ENCODE measurements at regions not wholly inside any gene's neighbourhood (a gene's known extent, or its start where the extent isn't known, plus 50 kb on each side); places are given as distances from the start of the nearest gene placed in this dataset.

DNA sequence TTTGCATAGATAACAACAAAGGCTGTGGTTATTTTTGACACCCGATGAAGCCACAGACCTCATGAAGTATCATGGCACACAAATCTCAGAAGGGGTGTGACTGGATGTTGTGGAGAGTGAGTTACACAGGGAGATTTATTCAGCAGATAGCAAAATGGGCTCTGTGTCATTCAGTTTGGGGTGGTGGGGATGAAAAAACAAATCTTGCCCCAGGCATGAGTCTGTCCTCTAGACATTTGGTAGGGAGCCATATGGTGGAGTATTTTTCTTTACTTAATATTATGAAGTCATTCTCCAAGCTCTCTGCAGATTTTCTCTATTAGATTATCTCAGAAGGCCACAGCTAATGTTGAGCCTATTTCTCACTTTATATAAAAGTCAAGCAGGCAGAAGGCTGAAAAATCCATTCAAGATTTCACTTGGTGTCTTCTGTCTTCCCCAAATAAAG, 277.1 kb upstream of the TENM3 start:
- Histone ChIP-seq H3K4me3 (ENCODE audit: low read depth, low read length) (no peak overlapping the region), H3K4me1 (no peaks in the 10 kb centered on the region), H3K36me3 (ENCODE audit: control insufficient read depth, insufficient read depth, low read length) (no peaks in the 10 kb centered on the region), H3K9me3 (no peaks in the 10 kb centered on the region), H3K27me3 (replicated peaks; ENCODE audit: control insufficient read depth, insufficient read depth, low read length) (no peaks in the 10 kb centered on the region)
- H3K4me3 Mint-ChIP-seq (ENCODE audit: unreplicated experiment), result no peak overlapping the region
- peaks cover 17% of the 10 kb centered on the region for H3K27me3 Mint-ChIP-seq (ENCODE audit: insufficient read depth, unreplicated experiment)
- no TSS peak for BruUV-seq (replicated peaks)
- no peaks in the 10 kb centered on the region for H3K36me3 Mint-ChIP-seq (ENCODE audit: insufficient read depth, unreplicated experiment)
- H3K27ac Mint-ChIP-seq (ENCODE audit: unreplicated experiment), result no peak overlapping the region
- ChIA-PET POLR2A (no interaction called here), CTCF (interaction anchor here (1.0 kb wide), 1 partner anchor 27 kb away, joined by 3 read pairs; no protein-coding TSS in a partner anchor)
- no peak for DNase-seq
- intact Hi-C loops (cut with micrococcal nuclease; ENCODE audit: unreplicated experiment), result no loop called here
- TF ChIP-seq, protein P1, sequence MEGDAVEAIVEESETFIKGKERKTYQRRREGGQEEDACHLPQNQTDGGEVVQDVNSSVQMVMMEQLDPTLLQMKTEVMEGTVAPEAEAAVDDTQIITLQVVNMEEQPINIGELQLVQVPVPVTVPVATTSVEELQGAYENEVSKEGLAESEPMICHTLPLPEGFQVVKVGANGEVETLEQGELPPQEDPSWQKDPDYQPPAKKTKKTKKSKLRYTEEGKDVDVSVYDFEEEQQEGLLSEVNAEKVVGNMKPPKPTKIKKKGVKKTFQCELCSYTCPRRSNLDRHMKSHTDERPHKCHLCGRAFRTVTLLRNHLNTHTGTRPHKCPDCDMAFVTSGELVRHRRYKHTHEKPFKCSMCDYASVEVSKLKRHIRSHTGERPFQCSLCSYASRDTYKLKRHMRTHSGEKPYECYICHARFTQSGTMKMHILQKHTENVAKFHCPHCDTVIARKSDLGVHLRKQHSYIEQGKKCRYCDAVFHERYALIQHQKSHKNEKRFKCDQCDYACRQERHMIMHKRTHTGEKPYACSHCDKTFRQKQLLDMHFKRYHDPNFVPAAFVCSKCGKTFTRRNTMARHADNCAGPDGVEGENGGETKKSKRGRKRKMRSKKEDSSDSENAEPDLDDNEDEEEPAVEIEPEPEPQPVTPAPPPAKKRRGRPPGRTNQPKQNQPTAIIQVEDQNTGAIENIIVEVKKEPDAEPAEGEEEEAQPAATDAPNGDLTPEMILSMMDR (IDR thresholded peaks at IDR 0.05; ENCODE audit: insufficient read depth in 1 of 2, low read depth in 1 of 2, low read length in 1 of 2, severe bottlenecking in 1 of 2, unreplicated experiment in 1 of 2), result no peak
- H3K4me1 Mint-ChIP-seq (ENCODE audit: low read depth, unreplicated experiment), result no peaks in the 10 kb centered on the region
- no peaks in the 10 kb centered on the region for H3K9me3 Mint-ChIP-seq (ENCODE audit: unreplicated experiment)

DNA sequence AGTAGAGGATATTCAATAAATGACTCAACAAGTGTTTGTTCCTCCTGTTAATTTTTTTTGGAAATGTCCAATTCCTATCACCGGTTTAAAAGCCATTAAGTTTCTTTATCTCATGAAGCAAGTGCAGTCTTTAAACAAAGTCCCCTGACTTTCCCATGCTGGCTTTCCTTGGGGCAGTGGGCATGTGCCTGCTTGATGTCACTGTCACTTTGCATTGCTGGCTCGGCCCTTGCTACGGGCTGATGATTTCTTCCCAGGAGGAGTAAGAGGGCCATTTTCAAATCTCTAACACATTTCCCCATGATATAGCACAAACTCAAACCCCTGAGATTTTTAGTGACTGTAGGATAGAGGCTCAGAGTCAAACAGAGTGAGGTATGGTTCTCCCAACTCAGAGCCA, 275.8 kb upstream of the TENM3 start:
- BruUV-seq (replicated peaks), result no TSS peak
- H3K27me3 Mint-ChIP-seq (ENCODE audit: insufficient read depth, unreplicated experiment), result peaks cover 17% of the 10 kb centered on the region
- no peaks in the 10 kb centered on the region for H3K4me1 ChIP-seq
- H3K4me3 Mint-ChIP-seq (ENCODE audit: unreplicated experiment), result no peak overlapping the region
- no peak for DNase-seq
- H3K27ac Mint-ChIP-seq (ENCODE audit: unreplicated experiment), result no peak overlapping the region
- TF ChIP-seq, protein P1 (IDR thresholded peaks at IDR 0.05; ENCODE audit: insufficient read depth in 1 of 2, low read depth in 1 of 2, low read length in 1 of 2, severe bottlenecking in 1 of 2, unreplicated experiment in 1 of 2), result no peak
- no peaks in the 10 kb centered on the region for H3K36me3 Mint-ChIP-seq (ENCODE audit: insufficient read depth, unreplicated experiment)
- no peaks in the 10 kb centered on the region for H3K4me1 Mint-ChIP-seq (ENCODE audit: low read depth, unreplicated experiment)
- H3K9me3 ChIP-seq, result no peaks in the 10 kb centered on the region
- H3K4me3 ChIP-seq (ENCODE audit: low read depth, low read length), result no peak overlapping the region
- H3K9me3 Mint-ChIP-seq (ENCODE audit: unreplicated experiment), result no peaks in the 10 kb centered on the region
- intact Hi-C loops (cut with micrococcal nuclease; ENCODE audit: unreplicated experiment), result no loop called here
- H3K27me3 ChIP-seq (replicated peaks; ENCODE audit: control insufficient read depth, insufficient read depth, low read length), result no peaks in the 10 kb centered on the region
- ChIA-PET POLR2A (no interaction called here), CTCF (no interaction called here)
- no peaks in the 10 kb centered on the region for H3K36me3 ChIP-seq (ENCODE audit: control insufficient read depth, insufficient read depth, low read length)

DNA sequence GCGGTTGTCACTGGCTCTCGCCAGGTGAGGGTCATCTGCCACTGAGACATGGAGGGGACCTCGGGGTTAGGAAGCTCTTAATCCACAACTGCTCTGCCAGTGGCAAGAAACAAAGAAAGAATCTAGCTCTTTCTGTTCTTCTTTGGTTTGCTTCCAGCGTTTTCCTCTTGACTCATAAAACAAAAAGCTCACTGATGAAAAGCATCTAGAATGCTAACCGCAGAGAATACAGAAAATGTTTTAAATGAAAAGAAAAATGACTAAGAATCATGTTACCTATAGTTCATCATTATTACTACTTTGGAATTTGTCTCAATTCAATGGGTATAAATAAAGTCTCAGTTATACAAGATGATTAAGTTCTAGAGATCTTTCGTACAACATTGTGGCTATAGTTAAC, 274.8 kb upstream of the TENM3 start:
- BruUV-seq (replicated peaks), result no TSS peak
- no peaks in the 10 kb centered on the region for H3K36me3 ChIP-seq (ENCODE audit: control insufficient read depth, insufficient read depth, low read length)
- peaks cover 17% of the 10 kb centered on the region for H3K27me3 Mint-ChIP-seq (ENCODE audit: insufficient read depth, unreplicated experiment)
- H3K4me1 Mint-ChIP-seq (ENCODE audit: low read depth, unreplicated experiment), result no peaks in the 10 kb centered on the region
- no peaks in the 10 kb centered on the region for H3K4me1 ChIP-seq
- H3K4me3 ChIP-seq (ENCODE audit: low read depth, low read length), result no peak overlapping the region
- no peaks in the 10 kb centered on the region for H3K27me3 ChIP-seq (replicated peaks; ENCODE audit: control insufficient read depth, insufficient read depth, low read length)
- CTCF ChIA-PET, result no interaction called here
- TF ChIP-seq, protein P1 (IDR thresholded peaks at IDR 0.05; ENCODE audit: insufficient read depth in 1 of 2, low read depth in 1 of 2, low read length in 1 of 2, severe bottlenecking in 1 of 2, unreplicated experiment in 1 of 2), result no peak
- H3K9me3 Mint-ChIP-seq (ENCODE audit: unreplicated experiment), result no peaks in the 10 kb centered on the region
- H3K9me3 ChIP-seq, result no peaks in the 10 kb centered on the region
- intact Hi-C loops (cut with micrococcal nuclease; ENCODE audit: unreplicated experiment), result no loop called here
- H3K36me3 Mint-ChIP-seq (ENCODE audit: insufficient read depth, unreplicated experiment), result no peaks in the 10 kb centered on the region
- DNase-seq, result no peak
- H3K4me3 Mint-ChIP-seq (ENCODE audit: unreplicated experiment), result no peak overlapping the region
- POLR2A ChIA-PET, result no interaction called here
- H3K27ac Mint-ChIP-seq (ENCODE audit: unreplicated experiment), result no peak overlapping the region

Measured in Caco-2 (cell line).